ENCODE measurements at regions not wholly inside any gene's neighbourhood (a gene's known extent, or its start where the extent isn't known, plus 50 kb on each side); places are given as distances from the start of the nearest gene placed in this dataset.
A peak's percentile ranks its signal among the peaks of the same experiment; 100 is the strongest.

DNA sequence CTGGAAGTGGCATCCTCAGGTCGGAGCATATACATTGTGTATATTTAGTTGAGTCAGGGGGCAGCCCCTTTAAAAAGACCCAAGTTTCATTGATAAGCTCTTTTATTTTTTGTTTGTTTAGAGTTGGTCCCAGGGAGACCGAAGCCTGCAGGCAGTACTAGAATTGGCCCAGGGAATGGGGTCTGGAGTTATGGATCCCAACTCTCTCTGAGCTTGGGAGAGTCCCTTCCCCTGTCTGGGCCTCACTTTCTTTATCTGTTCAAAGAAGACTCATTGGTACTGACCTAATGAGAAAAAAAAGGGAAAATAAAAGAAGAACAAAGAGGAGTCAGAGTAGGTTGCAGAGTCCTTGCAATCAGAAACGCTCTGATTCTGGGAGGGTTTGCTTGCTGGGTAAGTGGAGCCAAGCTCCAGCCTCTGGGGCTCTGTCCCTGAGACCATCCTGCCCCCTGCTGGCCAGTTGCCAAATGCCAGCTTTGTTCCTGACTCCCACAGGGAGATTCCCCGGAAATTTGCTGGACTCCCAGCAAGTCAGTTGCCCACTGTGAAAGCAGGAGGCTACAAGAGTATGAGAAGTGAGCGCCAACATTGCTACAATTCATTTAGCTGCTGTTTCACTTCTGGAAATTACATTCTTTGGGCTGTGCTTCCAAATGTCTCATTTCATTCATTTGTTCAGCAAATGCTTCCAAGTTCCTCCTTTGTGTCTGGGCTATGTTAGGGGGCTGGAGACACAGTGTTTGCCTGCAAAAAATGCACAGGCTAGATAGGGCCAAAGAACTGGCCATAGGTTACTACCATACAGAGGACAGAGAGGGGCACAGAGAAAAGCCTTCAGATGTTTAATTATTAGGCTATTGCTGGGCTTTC is 156.2 kb downstream of the MELK start:
- peak; percentile 60 to 86 for DNase-seq

DNA sequence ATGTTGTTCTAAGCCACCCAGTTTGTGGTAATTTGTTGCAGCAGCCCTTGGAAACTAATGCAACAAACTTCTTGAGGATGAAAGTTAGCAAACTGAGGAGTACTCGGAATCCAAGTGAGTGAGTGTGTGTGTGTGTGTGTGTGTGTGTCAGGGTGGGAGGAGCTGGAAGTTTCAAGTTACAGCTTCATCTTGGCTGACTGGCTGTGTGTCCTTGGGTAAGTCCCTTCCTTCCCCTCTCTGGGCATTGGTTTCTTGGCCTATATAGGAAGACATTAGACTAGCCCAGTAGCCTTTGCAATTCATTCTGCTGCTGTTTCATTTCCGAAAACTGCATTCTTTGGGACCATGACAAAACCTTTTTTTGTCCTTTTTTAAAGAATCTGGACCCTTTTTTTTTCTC is 157.2 kb downstream of the MELK start:
- DNase-seq = no peak

- DNase-seq = no peak
These were observed 157.7 kb downstream of the MELK start for GRCh38 chr9:36730414-36730813.

- no peak for DNase-seq
These were observed 158.6 kb downstream of the MELK start for GRCh38 chr9:36731068-36731956.

DNA sequence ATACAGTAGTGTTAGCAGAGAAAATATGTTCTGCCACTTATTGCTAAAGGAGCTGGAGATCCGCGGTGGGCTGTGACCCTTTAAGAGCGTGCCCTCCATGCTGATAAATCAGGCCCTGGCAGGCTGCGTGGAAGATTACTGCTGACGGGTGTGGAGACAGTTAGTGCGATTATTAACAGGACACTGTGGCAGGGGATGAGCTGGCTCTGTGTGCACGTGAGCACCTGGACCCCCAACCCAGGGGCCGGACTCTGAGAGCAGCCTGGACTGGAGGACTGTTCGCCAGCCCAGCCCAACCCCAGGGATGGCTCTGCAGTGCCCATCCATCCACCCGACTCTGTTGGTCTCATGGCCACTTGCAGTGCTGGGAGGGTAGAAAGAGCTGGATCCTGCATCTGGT is 162.0 kb downstream of the MELK start:
- no peak for DNase-seq

- no peak for DNase-seq
These were observed 164.0 kb downstream of the MELK start for GRCh38 chr9:36736648-36737047.

GRCh38 chr9:36738318-36738976 is 165.8 kb downstream of the MELK start:
- DNase-seq = no peak

GRCh38 chr9:36739373-36740116 is 166.8 kb downstream of the MELK start:
- no peak for DNase-seq

- DNase-seq = no peak
These were observed 169.6 kb downstream of the MELK start for GRCh38 chr9:36742264-36742663.

DNA sequence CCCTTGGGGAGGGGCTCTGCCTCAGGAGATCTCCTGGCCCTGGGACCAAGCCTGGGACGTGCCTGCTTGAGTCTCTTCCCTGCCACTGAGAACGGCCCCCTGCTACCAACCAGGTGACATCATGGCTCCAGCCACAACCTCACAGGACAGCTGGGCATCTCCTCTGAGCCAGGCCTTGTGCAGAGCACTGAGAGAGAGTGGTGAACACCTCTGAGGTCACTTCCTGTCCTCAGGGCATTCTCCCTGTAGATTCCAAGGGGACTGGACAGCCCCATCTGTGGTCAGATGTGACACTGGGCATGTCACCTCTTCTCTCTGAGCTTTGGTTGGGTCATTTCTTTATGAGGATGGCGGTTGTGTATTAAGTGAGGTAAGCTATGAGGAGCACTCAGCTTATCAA is 172.0 kb downstream of the MELK start:
- no peak for DNase-seq

DNA sequence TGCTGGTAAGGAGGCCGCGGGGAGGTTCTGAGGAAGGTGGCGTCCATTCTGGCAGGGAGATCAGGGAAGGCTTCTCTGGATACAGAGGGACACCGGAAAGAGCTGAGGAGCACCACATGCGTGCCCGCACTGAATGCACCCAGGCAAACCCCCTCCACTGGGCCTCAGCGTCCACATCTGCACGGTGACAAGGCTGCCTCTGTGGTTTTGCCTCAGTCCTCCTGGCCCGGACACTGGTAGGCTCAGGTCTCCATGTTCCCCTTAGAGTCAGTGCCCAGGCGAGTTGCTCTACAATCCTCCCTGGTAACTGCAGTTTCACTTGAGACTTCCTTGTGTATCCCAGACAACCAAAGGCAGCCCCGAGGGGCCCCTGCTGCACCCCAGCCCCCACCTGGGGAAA is 173.3 kb downstream of the MELK start:
- DNase-seq = no peak

- no peak for DNase-seq
These were observed 173.7 kb downstream of the MELK start for GRCh38 chr9:36746415-36746814.

DNA sequence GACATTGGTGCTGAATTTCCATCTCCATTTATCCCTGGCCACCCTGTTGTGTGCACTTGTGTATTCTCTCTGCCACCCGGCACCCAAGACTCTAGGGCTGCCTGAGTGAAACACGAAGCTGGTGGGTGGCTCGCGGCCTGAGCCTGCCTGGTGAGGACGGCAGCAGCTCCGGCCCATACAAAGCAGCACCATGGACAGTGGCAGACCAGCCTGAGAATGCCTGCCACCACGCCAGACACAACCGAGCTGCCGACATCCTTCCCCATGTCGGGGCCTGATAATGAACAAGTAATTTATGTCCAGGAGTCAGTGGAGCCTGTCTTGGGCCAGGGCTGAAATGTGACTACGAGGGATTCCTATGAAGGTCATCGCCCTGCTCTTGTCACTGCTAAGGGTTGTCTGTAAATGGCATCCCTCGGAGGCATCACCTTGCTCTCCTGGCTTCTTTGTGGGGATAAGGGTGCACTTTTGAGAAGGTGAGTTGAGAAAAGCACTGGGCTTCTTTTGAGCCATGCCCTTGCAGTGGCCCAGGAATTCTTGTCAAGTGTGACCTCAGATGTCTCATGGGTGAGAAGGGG is 175.7 kb downstream of the MELK start:
- DNase-seq = no peak

DNA sequence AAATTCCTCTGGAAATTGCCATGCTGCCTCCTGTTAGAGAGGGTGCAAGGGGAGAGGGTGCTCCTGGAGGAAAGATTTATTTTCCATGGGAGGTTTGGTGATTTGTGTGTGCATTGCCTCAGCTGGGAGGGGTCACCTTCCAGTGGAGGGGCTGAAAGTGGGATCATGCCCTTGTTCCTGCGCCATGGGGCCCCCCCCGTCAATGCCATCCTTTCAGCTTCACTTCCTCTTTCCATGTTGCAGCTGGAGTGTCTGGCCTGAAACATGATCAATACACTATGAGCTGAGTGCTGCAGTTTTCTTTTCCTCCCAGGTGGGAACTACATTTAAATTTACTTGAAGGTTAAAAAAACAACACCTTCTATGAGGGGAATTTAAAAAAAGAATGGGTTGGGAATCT is 176.8 kb downstream of the MELK start:
- no peak for DNase-seq

DNA sequence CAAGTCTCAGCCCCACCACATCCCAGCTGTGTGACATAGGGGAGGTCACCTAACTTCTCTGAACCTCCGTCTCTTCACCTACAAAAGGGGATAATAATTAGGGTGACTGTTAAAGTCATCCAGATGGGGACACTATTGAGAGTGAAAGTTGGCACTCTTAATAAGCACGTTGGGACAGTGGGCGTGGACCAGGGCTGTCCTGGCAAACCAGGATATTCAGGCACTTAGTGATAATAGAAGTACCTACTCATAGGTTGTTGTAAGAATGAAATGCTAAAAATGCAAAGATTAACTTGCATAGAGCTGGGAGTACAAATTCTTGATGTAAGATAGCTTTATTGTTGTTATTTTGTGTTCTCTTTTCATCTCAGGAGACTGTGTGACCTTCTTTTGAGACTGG is 177.9 kb downstream of the MELK start:
- no peak for DNase-seq

DNA sequence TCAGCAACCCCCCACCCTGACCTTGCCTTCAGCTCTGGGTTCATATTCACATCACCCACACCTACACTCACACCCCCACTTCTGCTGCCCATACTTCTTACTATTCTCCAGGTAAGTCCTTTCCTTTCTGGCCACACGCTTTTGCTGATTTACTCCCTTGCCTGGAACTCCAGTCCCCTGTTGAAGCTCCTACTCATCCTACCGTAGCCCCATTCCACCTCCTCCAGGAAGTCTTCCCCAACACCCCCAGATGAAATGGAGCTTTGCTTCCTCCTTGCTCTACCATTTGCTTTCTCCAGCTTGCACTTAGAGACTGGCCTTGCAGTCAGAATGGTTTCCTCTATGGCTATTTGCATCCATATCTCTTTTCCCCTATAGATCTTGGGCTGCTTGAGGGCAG is 182.3 kb downstream of the MELK start:
- DNase-seq = no peak

DNA sequence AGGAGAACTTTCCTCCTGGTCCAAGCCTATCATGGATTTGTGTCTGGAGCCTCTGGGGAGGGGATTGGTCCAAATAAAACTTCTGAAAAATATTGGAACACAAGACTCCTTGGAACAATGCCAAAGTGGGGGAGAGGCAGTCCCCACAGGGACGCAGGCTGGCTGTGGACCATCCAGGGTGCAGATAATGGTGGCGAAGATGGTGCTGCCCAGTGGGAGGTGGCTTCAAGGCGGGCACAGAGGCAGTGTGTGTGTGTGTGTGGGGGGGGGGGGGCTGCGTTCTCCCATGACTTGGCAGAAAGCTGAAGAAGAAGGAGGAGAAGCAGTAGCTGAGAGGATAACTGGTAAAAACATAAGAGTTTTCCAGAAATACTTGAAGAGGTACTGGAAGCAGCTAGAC is 186.4 kb downstream of the MELK start:
- peak in 1 of 2 experiments; percentile 18 for DNase-seq

- no peak for DNase-seq
These were observed 187.3 kb downstream of the MELK start for GRCh38 chr9:36759976-36760375.

DNA sequence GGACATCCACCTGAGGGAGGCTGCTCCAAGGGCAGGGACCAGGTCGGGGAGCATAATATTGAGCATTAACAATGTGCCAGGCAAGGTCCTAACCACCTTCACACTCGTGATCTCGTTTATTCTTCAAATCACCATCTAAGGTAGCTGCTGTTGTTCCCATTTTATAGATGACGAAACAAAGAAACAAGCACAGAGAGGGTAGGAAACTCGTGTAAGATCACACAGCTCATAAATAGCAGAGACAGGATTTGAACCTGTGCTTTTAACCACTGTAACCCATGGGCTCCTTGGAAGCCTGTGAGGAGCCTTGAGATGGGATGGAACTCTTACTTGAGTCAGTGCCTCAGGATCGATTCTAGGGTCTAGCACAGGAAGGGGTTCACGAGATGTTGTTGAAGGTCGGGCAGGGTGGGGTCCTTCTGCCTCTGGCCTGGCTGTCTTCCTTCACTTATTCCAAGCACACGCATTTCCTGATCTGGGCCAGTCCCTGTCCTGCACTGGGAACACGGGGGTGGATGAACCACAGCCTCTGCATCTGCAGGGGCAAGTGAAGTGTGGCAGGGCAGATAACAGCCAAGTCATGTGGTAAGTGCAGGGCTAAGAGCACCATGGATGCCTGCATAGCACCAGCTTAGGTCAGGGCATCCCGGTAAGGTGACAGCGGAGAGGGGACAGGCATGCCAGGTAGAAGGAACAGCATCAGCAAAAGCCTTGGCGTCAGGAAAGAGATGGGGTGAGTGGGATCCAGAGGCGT is 188.1 kb downstream of the MELK start:
- DNase-seq = no peak

DNA sequence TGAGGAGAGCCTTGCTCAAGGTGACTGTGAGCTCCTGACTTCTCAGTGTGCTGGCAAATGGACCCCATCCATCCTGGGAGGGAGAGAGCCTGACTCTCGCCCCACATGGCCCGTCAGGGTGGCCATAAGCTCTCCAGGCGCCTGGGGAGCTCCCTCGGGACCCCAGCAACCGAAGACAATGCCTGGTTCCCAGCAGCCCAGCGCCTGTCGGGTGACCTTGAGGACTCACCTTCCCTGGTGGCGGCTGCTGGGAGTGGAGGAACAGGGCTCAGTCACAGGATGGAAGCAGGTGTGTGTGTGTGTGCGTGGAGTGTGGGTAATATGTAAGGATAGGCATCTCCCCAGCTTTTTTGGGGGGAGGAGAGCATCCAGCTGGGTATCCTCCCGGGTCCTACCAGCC is 190.3 kb downstream of the MELK start:
- DNase-seq = no peak

- no peak for DNase-seq
These were observed 191.1 kb downstream of the MELK start for GRCh38 chr9:36763778-36764177.

Measured in NCI-H446 (cell line).